HG03135 (cell line): ENCODE measurements at regions not wholly inside any gene's neighbourhood (a gene's known extent, or its start where the extent isn't known, plus 50 kb on each side); places are given as distances from the start of the nearest gene placed in this dataset.
"Not testable (repeated sequence)": the region's sequence is repeated elsewhere in the genome, so short reads cannot be mapped to it uniquely, and the experiment has no call there.

Source experiments
- ATAC-seq: cut with Tn5 transposase; IDR thresholded peaks from one replicate; pipeline ENCODE4 v1.9.1; 2021; ENCODE audit warnings: mild to moderate bottlenecking, moderate library complexity; ENCODE audit not compliant: unreplicated experiment

DNA sequence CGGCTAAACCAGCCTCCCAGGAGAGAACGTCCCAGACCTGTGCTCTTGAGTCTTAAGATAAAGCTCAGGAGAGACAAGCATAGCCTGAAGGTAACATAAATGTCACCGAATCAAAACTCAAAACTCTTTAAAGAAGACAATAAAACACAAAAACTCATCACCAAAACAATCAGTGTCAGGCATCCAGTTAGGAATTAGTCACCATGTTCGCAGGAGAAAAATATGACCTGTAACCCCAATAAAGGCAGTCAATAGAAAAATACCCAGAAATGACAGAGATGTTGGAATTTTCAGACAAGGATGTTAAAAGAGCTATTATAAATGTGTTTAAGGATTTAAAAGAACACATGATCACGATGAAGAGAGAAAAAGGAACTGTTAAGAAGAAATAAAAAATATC lies 352.4 kb downstream of the BRD1 start:
- no peak for ATAC-seq

DNA sequence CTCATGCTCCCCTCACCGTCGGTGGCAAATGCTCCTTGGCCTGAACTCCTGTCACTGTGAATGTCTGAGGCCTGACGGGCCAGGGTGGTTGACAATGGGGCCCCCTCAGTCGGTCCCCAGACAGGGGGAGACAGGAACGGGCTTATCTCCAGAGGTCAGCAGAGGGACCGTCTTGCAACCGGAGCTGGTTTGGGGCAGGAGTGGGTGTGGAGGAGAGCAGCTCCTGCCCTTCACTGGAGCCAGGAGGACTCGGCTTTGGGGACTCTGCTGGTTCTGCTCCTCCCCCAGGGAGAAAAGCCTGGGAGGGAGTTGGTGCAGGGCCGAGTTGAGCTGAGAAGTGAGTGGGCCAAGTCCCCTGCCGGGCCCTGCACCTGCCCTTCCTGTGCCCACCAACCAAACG lies 354.4 kb downstream of the BRD1 start:
- ATAC-seq = no peak

DNA sequence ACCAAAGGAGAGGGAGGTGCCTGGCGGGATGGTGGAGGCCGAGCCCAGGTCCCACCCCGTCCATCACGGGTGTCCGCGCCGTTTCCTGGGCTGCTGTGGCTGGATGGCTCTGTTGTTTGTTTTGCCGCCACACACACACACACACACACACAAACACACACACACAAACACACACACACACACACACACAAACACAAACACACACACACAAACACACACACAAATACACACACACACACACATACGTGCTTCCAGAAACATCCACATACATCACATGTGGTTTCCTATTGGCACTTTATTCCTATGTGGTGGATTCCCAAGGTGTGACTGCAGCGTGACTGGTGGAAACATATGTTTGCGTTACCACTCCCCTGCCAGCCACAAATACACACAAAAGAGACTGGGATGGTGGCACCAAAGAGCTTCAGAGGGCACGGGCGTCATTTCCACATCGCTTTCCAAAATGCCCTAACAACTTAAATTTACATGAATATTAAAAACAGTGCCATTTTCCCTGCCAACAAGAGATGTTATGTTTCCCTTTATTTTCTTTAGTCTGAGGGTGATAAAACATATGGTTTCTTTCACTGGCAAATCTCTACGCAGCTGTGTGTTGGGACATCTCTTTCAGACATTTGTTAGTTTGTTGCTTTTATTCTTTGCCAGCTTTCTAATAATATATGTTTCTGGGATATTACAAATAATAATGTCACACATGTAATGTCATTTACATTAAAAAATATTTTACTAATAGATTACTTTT lies 356.8 kb downstream of the BRD1 start:
- ATAC-seq = no peak

DNA sequence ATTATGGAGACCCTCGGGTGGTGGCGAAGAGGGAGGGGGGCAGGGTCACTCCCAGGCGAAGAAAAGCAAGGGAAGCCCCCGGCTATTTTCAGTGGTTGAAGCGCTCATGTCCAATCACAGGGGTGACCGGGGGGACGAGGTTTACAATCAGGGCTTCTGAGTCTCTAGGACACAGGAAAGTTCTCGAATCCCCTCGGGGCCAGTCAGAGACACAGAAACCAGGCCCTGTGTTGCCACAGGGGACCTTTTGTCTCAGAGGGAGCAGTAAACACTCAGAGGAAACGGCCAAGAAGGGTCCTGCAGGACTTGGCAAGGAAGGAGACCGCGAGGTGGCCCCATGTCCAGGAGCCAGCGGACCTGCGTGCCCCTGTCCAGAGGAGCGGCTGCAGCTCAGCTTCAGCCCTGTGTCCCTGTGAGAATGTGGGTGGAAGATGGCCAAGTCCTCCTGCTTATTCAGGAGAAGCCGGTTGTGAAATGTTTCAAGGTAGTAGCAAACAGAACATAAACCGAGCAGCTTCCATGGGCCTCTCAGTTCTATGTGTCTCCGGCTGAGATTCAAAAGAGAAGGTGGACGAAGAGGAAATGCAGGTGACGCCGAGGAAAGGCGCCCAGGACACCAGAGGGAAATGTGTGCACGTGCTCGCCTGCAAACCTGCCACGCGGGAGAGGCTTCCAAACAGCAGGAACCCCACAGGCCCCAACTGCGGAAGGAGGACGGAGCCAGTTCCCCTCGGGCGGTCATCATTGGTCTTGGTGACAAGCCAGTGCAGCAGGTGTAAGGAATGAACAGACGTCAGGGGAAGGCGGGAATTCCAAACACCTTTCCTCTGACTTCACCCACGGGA lies 357.6 kb downstream of the BRD1 start:
- ATAC-seq = no peak

DNA sequence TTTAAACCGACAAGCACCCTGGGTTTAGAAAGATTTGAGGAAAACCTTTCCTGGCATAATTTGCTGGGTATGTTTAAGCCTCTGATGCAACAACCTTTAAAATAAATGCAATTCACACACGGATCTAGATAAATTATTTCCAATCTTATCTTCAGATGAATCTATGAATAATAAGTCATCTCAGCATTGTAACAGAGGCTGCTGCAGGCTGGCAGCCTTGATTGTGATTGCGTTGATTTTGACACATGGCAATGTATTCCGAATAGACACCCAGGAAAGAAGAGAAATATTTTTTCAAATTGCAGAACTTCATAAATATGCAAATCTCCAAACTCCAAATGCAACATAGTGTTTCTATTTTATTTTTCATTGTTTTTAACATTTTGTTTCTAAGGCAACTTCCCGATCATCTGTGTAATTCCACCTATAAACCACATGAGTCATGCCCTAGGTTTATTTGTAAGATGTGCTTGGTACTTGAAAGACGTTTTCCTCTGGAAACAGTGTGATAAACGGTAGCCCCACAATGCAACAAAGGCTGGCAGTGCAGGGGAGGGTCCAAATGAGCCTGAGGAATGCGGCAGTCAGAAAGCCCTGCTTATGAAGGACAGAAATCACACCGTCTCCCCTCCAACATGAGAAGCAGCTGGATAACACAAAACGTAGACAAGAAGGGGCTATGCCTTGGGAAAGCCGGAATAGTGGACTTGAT lies 359.0 kb downstream of the BRD1 start:
- ATAC-seq = no peak

DNA sequence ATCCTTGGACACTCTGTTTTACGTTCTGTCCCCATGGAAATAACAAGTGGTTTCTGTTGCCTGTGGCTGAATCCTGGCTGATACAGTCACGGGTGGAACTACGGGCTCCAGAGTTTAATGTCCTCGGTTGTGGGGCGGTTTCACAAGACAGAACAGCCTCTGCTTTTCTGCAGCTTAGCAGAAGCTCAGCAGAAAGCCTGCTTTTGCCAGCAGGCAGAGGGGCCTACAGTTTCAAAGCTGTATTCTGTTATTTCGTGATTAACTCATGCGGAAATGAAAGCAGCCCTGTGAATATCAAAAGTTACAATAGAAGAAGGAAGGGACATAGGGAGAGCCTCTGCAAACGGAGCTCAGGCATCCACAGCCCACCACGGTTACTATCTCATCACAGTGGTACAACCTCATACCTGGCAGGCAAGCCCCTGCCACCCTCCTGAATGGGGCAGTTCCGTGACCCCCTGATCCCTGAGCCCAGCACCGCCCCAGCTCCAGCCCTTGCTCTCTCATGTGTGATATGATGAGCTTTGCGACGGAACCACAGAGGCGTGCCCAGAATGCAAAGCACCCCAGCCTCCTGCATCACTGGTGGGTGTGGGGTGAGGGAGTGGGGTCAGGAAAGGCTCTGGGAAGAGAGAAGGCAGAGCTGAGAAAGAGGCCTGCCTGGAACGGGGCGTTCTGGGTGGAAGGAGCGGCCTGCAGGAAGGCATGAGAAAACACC lies 360.6 kb downstream of the BRD1 start:
- ATAC-seq = no peak

DNA sequence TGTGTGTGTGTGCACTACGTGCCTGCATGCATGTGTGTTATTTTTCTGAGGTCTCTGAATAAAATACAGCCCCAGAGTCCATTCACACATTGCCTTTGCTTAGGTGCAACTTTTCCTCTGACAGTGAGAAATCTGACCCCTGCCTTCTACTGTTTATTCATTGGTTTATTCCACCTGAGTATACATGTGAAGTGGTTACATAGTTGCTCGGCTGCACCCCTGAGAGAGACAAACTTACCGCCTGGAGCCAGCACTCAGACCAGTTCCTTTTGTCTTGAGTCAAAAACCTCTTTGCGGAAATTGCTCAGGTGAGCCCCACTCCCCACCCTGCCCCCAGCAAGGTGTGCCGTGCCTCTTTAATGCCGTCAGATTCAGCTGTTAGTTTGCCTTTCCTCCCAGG lies 363.6 kb downstream of the BRD1 start:
- no peak for ATAC-seq

DNA sequence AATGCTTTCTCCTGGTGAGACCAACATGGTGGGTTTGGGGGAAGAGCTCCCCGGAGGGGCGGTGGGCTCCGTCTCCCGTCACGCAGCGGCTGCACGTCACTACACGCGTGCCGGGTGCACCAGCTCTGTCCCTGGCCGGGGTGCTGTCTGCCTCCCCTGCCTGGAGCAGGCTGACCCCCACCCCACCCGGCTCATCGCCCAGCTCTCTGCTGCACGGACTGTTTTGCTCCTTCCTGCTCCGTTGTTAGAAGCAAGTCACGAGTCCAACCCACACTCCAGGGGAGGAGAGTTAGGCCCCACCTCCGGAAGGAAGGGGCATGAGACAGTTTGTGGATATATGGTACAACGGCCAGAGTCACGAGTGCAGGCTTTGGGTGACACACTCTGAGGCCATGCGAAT lies 364.9 kb downstream of the BRD1 start:
- ATAC-seq = no peak

DNA sequence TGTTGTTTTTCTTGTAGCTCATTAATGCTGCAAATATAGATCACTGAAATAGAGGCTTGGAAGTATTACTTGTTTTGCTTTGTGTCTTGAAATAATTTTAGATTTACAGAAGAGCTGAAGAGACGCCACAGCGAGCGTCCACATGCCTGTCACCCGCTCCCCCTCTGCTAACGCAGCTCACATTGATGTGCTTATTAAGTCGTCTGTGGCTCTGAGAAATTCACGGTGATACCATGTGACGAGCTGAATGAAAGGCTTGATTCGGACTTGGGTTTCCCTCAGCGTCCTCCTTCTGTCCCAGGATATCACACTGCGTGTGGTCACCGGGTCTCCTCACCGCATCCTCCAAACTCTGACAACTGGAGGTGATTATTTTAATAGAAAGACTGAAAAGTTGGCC lies 365.4 kb downstream of the BRD1 start:
- no peak for ATAC-seq

DNA sequence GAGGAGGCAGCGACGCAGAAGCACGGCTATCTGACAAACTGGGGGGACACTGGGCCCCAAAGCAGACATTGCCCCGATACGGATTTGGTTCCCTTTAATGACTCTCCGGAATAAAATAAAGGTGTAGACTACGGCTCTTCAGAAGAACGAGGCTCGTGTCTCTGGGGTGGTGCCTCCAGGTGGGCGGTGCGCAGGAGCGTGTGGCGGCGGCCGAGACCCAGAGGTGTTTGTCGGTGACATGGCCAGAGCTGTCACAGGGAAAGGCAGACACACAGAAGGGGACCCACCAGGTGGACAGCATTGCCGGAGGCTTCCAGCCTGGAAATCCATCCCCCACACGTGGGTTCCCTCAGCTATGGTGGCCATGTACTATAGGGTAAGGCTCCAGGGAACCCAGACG lies 366.0 kb downstream of the BRD1 start:
- no peak for ATAC-seq

DNA sequence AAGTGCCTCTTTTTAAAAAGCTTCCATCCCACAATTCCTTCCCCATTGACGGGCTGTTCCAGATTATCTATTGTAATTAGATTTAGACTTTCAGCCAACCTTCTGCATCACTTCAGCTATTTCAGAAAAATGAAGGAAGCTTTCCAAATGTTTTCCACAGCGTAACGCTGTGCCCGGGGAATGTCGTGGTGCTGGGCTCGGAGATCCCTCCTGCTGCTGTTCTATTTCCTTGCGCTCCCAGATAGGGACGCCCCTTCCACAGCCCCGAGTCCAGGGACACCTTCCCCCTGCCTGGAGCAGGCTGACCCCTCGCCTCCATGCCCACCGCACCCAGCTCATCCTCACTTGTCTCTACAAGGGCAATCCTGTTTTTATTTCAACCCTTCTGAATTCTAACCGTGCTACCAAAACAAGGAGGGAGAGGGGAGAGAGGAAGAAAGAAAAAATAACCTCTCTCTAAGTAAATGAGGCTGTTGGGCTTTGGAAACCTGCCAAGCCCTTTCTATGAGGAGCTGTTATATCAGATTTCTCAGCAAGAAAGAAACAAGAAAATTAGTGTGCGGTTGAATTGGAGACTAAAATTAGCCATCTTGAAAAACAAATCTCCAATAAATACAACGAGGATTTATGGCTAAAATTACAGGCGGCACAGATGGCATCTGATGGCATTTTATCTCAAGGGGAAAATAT lies 366.9 kb downstream of the BRD1 start:
- ATAC-seq = no peak

DNA sequence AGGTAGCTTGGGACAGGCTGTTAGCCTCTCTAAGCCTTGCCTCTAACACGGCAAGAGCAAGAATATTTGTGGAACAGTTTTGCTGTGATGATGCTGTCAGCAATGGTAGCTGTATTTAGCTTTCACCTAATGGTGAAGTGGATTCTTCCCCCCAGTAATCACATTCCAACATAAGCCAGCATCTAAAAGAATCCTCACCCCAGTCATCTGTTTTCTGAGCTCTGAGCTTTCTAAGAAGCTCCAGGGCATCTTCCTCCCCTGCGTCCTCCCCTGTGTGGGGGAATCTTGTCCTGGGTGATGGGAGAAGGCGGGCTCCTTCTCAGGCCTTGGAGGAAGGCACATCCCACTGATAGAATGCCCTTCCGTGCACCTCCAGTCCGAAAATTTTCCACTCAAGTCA lies 367.6 kb downstream of the BRD1 start:
- no peak for ATAC-seq

DNA sequence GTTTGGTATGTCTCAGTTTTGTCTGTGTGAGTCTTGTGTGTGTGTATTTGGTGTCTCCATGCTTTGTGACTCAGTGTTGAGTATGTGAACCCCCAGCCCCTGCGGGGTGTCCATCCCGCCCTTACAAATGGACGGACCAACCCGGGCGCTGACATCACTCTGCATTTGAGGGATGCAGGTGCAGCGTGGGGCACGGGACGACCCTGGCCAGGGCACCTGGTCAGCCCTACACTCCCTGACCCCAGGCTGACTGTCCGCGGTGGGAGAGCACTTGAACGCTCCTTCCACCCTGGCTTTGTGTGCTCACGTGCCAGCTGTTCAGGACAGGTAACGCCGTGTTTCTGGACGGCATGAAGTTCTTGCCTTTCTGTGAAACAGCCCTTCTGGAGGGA lies 369.0 kb downstream of the BRD1 start:
- ATAC-seq = no peak

DNA sequence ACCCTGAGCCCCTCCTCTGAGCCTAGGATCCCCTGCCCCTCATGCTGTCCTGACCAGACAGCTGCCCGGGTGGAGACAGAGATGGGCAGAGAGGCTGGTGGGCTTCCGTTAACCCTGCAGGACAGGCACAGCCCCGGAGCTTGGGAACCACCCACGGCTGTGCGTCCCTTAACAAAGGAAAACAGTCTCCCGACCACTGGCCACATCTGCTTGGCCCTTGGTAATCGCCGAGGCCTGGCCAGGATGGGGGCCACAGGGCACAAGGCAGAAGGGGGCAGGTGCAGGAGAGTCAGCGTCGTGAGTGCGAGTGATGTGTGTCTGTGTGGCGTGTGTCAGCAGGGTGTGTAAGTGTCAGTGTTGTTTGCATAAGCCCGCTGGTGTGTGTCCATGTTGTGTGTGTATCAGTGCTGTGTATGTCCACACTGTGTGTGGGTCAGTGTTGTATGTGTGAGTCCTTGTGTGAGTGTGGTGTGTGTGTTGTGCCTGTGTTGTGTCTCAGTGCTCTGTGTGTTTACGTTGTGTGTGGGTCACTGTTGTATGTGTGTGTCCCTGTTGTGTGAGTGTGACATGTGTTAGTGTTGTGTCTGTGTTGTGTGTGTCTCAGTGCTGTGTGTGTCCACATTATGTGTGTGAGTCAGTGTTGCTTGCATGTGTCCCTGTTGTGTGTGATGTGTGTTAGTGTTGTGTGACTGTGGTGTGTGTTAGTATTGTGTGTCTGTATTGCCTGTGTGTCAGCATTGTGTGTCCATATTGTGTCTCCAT lies 369.5 kb downstream of the BRD1 start:
- no peak for ATAC-seq

DNA sequence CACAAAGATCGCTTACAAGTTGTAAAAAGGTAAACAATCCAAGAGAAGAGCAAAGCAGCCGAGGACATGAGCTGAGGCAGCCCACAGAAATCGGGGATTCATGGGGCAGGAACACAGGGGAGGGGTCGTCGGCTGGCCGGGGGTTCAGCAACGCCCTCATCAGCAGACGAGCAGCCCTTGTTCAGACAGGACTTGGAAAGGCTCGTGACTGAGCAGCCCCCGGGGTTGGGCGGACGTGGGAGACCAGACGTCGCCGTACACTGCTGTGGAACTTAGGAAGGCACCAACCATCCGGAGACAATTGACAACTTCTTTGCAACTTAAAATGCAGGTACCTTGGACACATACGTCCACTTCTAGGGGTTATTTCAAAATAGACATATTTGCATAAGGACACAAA lies 370.5 kb downstream of the BRD1 start:
- ATAC-seq = no peak

DNA sequence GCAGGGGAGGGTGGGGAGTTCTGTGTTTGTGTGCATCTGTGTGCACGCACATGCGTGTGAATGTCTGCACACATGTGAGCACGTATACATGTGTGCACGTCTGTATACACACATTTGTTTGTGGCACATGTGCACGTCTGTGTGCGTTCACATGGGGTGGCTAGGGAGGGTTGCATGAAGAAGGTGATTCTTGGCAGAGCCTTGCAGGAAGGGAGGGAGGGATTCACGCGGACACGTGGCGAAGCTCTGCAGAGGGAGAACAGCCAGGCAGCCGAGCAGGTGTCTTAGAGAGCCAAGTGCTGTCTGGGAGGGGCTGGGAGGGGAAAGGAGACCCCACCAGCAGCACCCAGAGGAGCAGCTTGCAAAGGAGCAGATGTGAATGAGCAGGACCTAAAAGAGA lies 372.1 kb downstream of the BRD1 start:
- no peak for ATAC-seq

DNA sequence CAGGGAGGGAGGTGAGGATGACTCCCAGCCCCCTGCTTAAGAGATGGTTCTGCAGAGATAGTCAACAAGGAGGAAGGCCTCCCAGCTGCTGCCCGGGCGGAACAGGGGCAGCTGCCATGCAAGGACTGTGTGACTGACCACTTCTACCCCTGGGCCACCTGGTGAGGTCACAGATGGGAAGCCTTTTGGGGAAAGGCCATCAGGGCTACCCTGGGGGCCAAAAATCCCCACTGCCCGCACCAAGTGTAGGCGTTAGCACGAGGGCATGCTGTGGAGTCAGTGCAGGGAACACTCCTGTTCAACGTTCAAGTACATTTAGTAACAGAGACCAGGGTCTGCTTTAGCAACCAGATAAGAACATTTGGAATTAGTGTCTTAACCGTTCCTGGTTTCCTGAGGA lies 372.9 kb downstream of the BRD1 start:
- ATAC-seq = no peak

DNA sequence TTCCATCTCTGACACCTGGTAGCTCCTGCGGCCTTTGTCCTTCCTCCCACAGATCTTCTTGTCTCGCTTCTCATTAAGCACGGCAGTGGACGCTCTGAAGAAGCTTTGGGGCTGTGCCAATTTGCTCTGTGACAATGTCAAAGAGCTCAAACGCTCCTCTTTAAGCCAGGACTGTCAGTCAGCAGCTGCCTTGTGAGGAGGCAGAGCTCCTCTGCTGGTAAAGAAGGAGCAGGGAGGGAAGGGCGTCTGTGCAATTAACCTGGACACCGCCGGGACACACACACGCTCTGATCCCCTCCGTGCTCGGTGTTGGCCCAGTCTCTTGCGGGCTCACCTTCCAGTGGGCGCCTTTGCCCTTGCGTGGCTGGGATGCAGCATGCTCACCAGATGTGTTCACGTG lies 373.9 kb downstream of the BRD1 start:
- ATAC-seq = no peak

DNA sequence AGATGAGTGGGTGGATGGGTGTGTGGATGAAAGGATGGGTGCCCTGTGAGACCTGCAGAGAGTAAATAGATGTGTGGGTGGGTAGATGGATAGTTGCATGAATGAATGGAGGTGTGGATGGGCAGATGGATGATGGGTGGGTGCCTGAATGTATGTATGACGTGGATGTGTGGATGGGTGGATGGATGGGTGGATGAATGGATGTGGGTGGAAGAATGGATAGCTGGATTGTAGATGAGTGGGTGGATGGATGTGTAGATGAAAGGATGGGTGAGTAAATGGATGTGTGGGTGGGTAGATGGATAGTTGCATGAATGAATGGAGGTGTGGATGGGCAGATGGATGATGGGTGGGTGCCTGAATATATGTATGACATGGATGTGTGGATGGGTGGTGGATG lies 374.7 kb downstream of the BRD1 start:
- not testable (repeated sequence) for ATAC-seq
